ENCODE measurements at regions not wholly inside any gene's neighbourhood (a gene's known extent, or its start where the extent isn't known, plus 50 kb on each side); places are given as distances from the start of the nearest gene placed in this dataset.

DNA sequence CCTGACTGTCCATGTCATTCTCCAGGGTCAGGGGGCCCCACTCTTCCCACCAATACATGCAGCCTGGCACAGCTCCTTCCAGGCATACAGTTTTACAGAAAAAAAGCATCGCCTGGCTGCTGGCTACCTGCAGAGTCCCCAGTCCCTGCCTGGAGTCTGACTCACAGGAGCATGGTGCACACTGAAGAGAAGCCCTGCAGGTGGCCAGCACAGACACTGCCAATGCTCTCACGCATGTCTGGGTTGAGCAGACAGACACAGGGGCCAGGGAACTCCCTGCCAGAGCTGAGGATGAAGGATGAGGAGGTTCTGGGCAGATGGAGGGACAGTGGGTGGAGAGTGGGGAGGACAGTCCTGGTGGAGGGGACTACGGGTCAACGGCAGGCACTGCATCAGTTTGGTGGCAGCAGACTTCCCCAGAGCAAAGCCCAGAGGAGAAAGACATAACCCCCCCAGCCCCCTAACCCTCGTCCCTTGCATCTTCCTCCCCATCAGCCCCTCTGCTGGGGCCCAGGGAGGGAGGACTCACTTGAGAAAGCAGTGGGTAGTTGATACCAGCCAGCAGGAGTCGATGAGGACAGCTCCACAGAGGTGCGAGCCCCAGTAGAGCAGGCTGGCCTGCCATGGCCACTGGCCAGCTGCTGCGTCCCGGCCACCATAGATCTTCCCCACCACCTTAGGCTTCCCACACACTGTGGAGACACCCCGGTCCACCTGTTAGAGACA, 72.9 kb upstream of the SPTLC1 start:
- TF ChIP-seq CTCF (IDR thresholded peaks at IDR 0.05) (no peak), POLR2A (IDR thresholded peaks at IDR 0.05) (no peak)

Data from heart left ventricle (tissue), 13 donors.